Neural cell (in vitro differentiated cells): ENCODE measurements at regions not wholly inside any gene's neighbourhood (a gene's known extent, or its start where the extent isn't known, plus 50 kb on each side); places are given as distances from the start of the nearest gene placed in this dataset.

ENCODE experiments used
- H2AFZ ChIP-seq: fragments of 200-600, 300-800 bp; sonication (generic), shearing (Covaris generic); 2 replicates; pipeline ENCODE4 v1.6.0; 2014; ENCODE audit warnings: low read depth, mild to moderate bottlenecking, antibody characterized with exemption, low read length, moderate library complexity
- H3F3A ChIP-seq: fragments of 200-600 bp; shearing (Covaris generic); 2 replicates; pipeline ENCODE4 v1.6.1; 2016; ENCODE audit warnings: mild to moderate bottlenecking, moderate library complexity, mixed read lengths, antibody characterized with exemption, low read length; ENCODE audit not compliant: insufficient read depth, poor library complexity, severe bottlenecking
- H3K27ac ChIP-seq: fragments of 200-600, 300-800 bp; sonication (generic), shearing (Covaris generic); 2 replicates; pipeline ENCODE4 v1.5.1; 2014; ENCODE audit warnings: mild to moderate bottlenecking, low read length, moderate library complexity
- H3K27me3 ChIP-seq: fragments of 300-800, 200-600 bp; sonication (generic), shearing (Covaris generic); 2 replicates; pipeline ENCODE4 v1.6.0; 2014; ENCODE audit warnings: mild to moderate bottlenecking, low read depth, low read length, moderate library complexity; ENCODE audit not compliant: insufficient read depth
- H3K36me3 ChIP-seq: fragments of 300-800, 200-600 bp; sonication (generic), shearing (Covaris generic); 2 replicates; pipeline ENCODE4 v1.5.1; 2014; ENCODE audit warnings: mild to moderate bottlenecking, antibody characterized with exemption, low read length, moderate library complexity; ENCODE audit not compliant: insufficient read depth
- H3K4me2 ChIP-seq: fragments of 300-800, 200-600 bp; sonication (generic), shearing (Covaris generic); 2 replicates; pipeline ENCODE4 v1.6.0; 2014; ENCODE audit warnings: mild to moderate bottlenecking, low read length
- H3K4me3 ChIP-seq: fragments of 300-800, 200-600 bp; sonication (generic), shearing (Covaris generic); 2 replicates; pipeline ENCODE4 v1.5.1; 2014; ENCODE audit warnings: mild to moderate bottlenecking, low read length, moderate library complexity
- H3K79me2 ChIP-seq: fragments of 200-600 bp; shearing (Covaris generic); replicated peaks from 2 replicates; pipeline ENCODE4 v1.6.0; 2014; ENCODE audit warnings: mild to moderate bottlenecking, low read length, moderate library complexity; ENCODE audit not compliant: insufficient read depth
- H3K9ac ChIP-seq: fragments of 300-800, 200-600 bp; sonication (generic), shearing (Covaris generic); 2 replicates; pipeline ENCODE4 v1.6.1; 2016; ENCODE audit warnings: mild to moderate bottlenecking, low read length, mixed read lengths
- H3K9me2 ChIP-seq: fragments of 200-600 bp; shearing (Covaris generic); 2 replicates; pipeline ENCODE4 v1.6.1; 2016; ENCODE audit warnings: mild to moderate bottlenecking, low read length, mixed read lengths; ENCODE audit not compliant: insufficient read depth
- H3K9me3 ChIP-seq: fragments of 200-600, 300-800 bp; sonication (generic), shearing (Covaris generic); 2 replicates; pipeline ENCODE4 v1.6.1; 2016; ENCODE audit warnings: mild to moderate bottlenecking, mixed run types, low read length, moderate library complexity, mixed read lengths
- H4K20me1 ChIP-seq: fragments of 200-600 bp; shearing (Covaris generic); 2 replicates; pipeline ENCODE4 v1.6.1; 2016; ENCODE audit warnings: mild to moderate bottlenecking, mixed run types; ENCODE audit not compliant: insufficient read depth
- EP300 ChIP-seq: fragments of 450-650 bp; conservative IDR thresholded peaks from 2 replicates; pipeline ENCODE4 v1.6.1; 2014; ENCODE audit warnings: antibody characterized with exemption, mild to moderate bottlenecking, moderate library complexity; ENCODE audit not compliant: poor library complexity, severe bottlenecking
- MXI1 ChIP-seq: fragments of 450-650 bp; conservative IDR thresholded peaks from 2 replicates; pipeline ENCODE4 v1.6.1; 2014; ENCODE audit warnings: antibody characterized with exemption, mild to moderate bottlenecking; ENCODE audit not compliant: poor library complexity, severe bottlenecking
- POLR2AphosphoS5 ChIP-seq: IDR thresholded peaks from 2 replicates; pipeline ENCODE4 v1.6.1; 2012
- RAD21 ChIP-seq: fragments of 450-650 bp; conservative IDR thresholded peaks from 2 replicates; pipeline ENCODE4 v1.6.1; 2014; ENCODE audit warnings: antibody characterized with exemption, mild to moderate bottlenecking, moderate library complexity
- SMC3 ChIP-seq: fragments of 450-650 bp; conservative IDR thresholded peaks from 2 replicates; pipeline ENCODE4 v1.6.1; 2014; ENCODE audit warnings: antibody characterized with exemption, mild to moderate bottlenecking, moderate library complexity; ENCODE audit not compliant: poor library complexity
- TAF1 ChIP-seq: IDR thresholded peaks from 2 replicates; pipeline ENCODE4 v1.6.1; 2012; ENCODE audit warnings: low read depth
- TF ChIP-seq, protein P1 (sequence below): IDR thresholded peaks from 2 replicates; pipeline ENCODE4 v1.6.1; 2012; ENCODE audit warnings: borderline replicate concordance
- TF ChIP-seq, protein P2 (sequence below): fragments of 450-650 bp; IDR thresholded peaks from 2 replicates; pipeline ENCODE4 v1.5.1; 2014; ENCODE audit warnings: antibody characterized with exemption, mild to moderate bottlenecking, moderate library complexity; ENCODE audit not compliant: poor library complexity, severe bottlenecking

DNA sequence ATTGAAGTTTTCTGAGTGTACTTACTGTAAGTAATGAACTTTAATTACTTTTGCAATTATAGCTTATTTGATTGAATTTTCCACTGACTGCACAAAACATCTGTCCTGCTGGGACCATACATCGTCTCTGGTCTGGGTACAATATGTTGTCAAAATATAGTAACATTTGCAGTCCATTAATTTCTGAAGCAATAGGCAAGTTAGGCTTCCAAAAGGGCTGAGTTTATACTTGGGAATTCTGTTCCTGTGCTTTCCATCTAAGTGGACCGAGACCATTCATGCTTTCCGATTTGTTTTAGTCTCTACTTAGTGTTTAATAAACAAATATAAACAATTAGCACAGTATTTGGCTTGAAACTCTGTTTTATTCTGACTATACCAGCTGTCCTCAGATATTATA lies 139.3 kb downstream of the RFPL4B start:
- H3K27me3 ChIP-seq = no peaks in the 10 kb centered on the region
- H3K4me2 ChIP-seq = no peak overlapping the region
- H3K4me3 ChIP-seq = no peak overlapping the region
- TF ChIP-seq RAD21 (no peak), TAF1 (no peak), SMC3 (no peak), POLR2AphosphoS5 (no peak), EP300 (no peak), MXI1 (no peak)
- TF ChIP-seq, protein P1, sequence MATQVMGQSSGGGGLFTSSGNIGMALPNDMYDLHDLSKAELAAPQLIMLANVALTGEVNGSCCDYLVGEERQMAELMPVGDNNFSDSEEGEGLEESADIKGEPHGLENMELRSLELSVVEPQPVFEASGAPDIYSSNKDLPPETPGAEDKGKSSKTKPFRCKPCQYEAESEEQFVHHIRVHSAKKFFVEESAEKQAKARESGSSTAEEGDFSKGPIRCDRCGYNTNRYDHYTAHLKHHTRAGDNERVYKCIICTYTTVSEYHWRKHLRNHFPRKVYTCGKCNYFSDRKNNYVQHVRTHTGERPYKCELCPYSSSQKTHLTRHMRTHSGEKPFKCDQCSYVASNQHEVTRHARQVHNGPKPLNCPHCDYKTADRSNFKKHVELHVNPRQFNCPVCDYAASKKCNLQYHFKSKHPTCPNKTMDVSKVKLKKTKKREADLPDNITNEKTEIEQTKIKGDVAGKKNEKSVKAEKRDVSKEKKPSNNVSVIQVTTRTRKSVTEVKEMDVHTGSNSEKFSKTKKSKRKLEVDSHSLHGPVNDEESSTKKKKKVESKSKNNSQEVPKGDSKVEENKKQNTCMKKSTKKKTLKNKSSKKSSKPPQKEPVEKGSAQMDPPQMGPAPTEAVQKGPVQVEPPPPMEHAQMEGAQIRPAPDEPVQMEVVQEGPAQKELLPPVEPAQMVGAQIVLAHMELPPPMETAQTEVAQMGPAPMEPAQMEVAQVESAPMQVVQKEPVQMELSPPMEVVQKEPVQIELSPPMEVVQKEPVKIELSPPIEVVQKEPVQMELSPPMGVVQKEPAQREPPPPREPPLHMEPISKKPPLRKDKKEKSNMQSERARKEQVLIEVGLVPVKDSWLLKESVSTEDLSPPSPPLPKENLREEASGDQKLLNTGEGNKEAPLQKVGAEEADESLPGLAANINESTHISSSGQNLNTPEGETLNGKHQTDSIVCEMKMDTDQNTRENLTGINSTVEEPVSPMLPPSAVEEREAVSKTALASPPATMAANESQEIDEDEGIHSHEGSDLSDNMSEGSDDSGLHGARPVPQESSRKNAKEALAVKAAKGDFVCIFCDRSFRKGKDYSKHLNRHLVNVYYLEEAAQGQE = no peak
- TF ChIP-seq, protein P2, sequence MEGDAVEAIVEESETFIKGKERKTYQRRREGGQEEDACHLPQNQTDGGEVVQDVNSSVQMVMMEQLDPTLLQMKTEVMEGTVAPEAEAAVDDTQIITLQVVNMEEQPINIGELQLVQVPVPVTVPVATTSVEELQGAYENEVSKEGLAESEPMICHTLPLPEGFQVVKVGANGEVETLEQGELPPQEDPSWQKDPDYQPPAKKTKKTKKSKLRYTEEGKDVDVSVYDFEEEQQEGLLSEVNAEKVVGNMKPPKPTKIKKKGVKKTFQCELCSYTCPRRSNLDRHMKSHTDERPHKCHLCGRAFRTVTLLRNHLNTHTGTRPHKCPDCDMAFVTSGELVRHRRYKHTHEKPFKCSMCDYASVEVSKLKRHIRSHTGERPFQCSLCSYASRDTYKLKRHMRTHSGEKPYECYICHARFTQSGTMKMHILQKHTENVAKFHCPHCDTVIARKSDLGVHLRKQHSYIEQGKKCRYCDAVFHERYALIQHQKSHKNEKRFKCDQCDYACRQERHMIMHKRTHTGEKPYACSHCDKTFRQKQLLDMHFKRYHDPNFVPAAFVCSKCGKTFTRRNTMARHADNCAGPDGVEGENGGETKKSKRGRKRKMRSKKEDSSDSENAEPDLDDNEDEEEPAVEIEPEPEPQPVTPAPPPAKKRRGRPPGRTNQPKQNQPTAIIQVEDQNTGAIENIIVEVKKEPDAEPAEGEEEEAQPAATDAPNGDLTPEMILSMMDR = no peak
- H2AFZ ChIP-seq = no peak overlapping the region
- no peak overlapping the region for H3K27ac ChIP-seq
- H3K9me3 ChIP-seq = no peaks in the 10 kb centered on the region
- H3F3A ChIP-seq = no peaks in the 10 kb centered on the region
- H3K36me3 ChIP-seq = no peaks in the 10 kb centered on the region
- no peaks in the 10 kb centered on the region for H4K20me1 ChIP-seq
- no peaks in the 10 kb centered on the region for H3K9me2 ChIP-seq
- H3K9ac ChIP-seq = no peak overlapping the region
- H3K79me2 ChIP-seq = no peaks in the 10 kb centered on the region

DNA sequence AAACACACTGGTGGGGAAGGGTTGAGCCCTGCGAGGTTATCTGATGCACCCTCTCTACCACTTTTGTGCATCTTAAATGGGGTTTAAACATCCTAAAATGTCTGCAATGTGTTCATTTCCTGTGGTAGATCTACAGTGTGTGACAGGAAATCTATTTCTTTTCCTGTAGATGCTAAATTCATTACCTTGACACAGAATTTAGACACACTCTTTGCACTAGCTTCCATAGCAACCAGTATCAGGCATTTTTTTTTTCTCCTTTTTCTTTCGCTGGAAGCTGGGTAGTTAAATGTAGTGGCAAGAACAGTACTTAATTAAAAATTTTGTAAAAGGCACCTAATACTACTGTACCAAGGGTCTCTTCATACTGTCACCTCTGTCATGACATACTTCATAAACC lies 141.1 kb downstream of the RFPL4B start:
- H3K79me2 ChIP-seq = no peaks in the 10 kb centered on the region
- no peaks in the 10 kb centered on the region for H3K9me2 ChIP-seq
- H3K27me3 ChIP-seq = no peaks in the 10 kb centered on the region
- H3F3A ChIP-seq = no peaks in the 10 kb centered on the region
- no peak overlapping the region for H3K9ac ChIP-seq
- H4K20me1 ChIP-seq = no peaks in the 10 kb centered on the region
- H3K4me2 ChIP-seq = no peak overlapping the region
- no peaks in the 10 kb centered on the region for H3K9me3 ChIP-seq
- peak overlapping the region; percentile 46 for H3K27ac ChIP-seq
- no peak overlapping the region for H2AFZ ChIP-seq
- TF ChIP-seq RAD21 = no peak
- no peak for TF ChIP-seq SMC3
- TF ChIP-seq TAF1 = no peak
- H3K4me3 ChIP-seq = peak overlapping the region; percentile 8
- H3K36me3 ChIP-seq = no peaks in the 10 kb centered on the region

DNA sequence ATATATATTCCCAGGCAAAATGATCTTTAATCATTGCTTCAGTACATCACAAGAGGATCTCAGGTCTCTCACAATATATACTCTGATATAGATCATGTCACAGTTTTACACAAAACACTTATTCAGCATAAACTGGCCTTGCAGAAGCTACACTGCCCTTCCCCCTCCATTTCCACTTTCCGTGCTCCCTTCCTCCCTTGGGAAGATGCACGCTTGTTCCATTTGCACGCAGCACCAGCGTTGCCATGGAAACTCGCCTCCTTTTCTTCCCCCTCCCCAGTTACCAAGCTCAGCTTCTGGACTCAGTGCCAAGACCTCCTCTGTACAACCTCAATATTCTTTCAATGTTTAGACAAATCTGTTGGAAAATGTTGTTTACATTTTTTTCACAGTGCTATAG lies 154.6 kb downstream of the RFPL4B start:
- no peaks in the 10 kb centered on the region for H3K9me2 ChIP-seq
- H3K79me2 ChIP-seq = no peaks in the 10 kb centered on the region
- peak overlapping the region; percentile 54 for H3K4me3 ChIP-seq
- peaks cover 5% of the 10 kb centered on the region for H3F3A ChIP-seq
- peak overlapping the region; percentile 96 for H3K4me2 ChIP-seq
- H3K36me3 ChIP-seq = no peaks in the 10 kb centered on the region
- H3K27ac ChIP-seq = peak overlapping the region; percentile 96
- H2AFZ ChIP-seq = no peak overlapping the region
- H4K20me1 ChIP-seq = no peaks in the 10 kb centered on the region
- peak overlapping the region; percentile 60 for H3K9ac ChIP-seq
- no peaks in the 10 kb centered on the region for H3K9me3 ChIP-seq
- TF ChIP-seq MXI1 (peak; percentile 71), EP300 (peak; percentile 97), TAF1 (no peak), POLR2AphosphoS5 (peak; percentile 95), RAD21 (peak; percentile 65), SMC3 (peak; percentile 63)
- TF ChIP-seq, protein P1 = peak; percentile 94
- TF ChIP-seq, protein P2 = no peak
- H3K27me3 ChIP-seq = no peaks in the 10 kb centered on the region
